D721Med (cell line): ENCODE measurements at regions not wholly inside any gene's neighbourhood (a gene's known extent, or its start where the extent isn't known, plus 50 kb on each side); places are given as distances from the start of the nearest gene placed in this dataset.

Source experiments
- DNase-seq: peaks from one replicate; pipeline ENCODE4 v3.0.0; 2011; ENCODE audit warnings: low spot score; ENCODE audit not compliant: insufficient read length
- FAIRE-seq: peaks from 2 replicates; lab custom pipeline; 2011; peaks lifted over from hg19 to GRCh38; lab: Jason Lieb, UNC
- TF ChIP-seq, protein P1 (sequence below): IDR thresholded peaks from 2 replicates; pipeline ENCODE4 v1.5.1; 2012; ENCODE audit warnings: mild to moderate bottlenecking, control low read depth; ENCODE audit not compliant: insufficient read depth; ENCODE audit errors: missing control alignments

DNA sequence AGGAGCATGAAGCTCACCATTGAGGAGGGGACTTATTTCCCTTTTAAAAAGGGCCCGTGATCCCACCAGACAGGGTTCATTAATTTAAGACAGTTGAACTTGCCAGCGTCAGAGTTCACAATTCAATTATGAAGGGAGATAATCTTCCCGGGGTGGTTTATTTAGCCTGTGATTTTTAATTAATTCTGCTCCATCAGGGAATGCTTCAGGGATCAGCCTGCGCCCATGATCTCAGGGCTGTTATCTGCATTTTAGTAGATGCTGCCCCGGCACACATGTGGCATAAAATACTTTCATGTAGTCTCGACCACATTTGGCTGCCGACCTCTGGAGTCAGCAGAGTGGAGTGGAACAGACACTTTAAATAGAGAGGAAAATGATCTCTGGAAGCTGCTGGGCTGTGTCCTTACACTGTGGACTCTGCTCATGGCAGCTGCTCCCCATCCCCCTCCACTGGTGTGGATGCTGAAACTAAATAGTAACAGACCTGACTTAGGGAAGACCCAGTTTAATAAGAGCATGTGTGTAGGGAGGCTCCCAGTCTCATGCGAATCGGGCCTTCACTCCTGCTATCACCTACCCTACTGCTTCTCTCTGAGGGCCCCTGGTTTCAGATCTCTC is 256.9 kb downstream of the TEX29 start:
- DNase-seq, result no peak
- FAIRE-seq, result no peak
- TF ChIP-seq, protein P1, sequence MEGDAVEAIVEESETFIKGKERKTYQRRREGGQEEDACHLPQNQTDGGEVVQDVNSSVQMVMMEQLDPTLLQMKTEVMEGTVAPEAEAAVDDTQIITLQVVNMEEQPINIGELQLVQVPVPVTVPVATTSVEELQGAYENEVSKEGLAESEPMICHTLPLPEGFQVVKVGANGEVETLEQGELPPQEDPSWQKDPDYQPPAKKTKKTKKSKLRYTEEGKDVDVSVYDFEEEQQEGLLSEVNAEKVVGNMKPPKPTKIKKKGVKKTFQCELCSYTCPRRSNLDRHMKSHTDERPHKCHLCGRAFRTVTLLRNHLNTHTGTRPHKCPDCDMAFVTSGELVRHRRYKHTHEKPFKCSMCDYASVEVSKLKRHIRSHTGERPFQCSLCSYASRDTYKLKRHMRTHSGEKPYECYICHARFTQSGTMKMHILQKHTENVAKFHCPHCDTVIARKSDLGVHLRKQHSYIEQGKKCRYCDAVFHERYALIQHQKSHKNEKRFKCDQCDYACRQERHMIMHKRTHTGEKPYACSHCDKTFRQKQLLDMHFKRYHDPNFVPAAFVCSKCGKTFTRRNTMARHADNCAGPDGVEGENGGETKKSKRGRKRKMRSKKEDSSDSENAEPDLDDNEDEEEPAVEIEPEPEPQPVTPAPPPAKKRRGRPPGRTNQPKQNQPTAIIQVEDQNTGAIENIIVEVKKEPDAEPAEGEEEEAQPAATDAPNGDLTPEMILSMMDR, result no peak

DNA sequence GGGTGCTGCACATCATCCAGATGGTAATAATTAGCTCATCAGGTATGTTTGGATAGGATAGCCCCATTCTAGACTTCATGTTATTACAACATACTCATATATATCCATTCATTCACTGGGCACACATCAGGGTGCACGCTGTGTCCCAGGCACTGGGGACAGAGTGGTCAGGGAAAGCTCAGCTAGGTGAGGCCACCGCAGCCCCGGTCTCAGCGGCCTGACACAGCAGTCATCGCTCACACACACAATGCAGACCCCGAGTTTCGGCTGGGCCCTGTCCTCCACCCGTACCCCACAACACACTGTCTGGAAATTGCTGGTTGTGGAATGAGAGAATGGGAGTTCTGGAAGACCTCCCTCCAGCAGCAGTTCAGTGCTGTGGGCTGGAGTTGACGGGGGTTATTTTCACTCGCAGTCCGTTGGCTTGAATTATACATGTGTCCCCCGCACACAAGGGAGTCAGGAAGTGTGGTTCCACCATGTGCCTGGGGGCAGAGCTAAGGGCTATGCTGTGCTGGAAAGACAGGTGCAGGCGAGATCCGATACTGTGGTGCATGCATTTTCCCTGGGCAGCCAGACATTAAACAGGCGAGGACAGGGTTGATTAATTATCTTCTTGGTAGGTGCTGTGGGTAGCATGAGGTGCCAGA is 257.6 kb downstream of the TEX29 start:
- FAIRE-seq, result no peak
- DNase-seq, result no peak
- TF ChIP-seq, protein P1, result no peak

DNA sequence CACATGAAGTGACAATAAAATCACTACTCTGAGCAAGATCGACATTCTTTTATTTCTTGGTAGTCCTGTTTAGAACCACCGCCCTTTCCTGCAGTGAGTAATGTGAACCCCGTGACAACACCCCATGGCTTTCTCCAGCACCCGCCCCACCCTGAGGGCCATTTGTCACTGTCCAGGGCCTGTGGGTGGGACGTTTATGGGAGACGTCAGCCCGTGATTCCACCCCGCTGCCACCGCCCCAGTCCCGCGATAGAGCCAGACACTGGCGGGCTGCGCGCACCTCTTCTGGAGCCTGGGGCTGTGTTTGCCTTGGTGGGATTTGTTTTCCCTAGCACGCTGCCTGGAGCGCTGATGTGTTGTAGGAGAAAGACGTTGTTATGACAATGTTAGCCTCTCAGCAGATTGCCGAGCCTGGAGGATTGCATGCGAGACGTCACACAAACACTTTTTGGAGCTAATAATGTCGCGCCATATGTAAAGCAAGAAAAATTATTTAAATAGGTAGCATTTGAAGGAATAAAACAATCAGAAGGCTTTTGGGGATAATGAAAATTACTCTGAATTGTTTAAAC is 263.7 kb downstream of the TEX29 start:
- DNase-seq (no peak), FAIRE-seq (no peak)
- TF ChIP-seq, protein P1, result no peak

DNA sequence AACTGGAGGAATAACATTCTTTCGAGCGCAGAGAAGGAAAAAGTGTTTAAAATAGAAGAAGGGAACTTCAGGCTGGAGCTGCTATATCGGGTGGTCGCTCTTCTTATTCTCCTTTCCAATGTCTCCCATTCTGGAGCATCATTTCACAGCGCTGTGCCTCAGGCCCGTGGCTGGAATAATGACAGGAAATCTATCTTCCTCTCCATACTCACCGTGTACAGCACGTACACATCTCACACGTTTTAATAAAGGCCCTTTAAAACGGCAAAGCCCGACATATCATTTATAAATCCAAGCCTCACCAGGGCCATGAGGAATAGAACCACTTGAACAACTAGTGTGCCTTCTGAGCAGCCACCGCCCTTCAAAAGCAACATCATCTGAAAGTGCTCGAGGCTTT is 264.4 kb downstream of the TEX29 start:
- no peak for FAIRE-seq
- TF ChIP-seq, protein P1, result no peak
- DNase-seq, result no peak

DNA sequence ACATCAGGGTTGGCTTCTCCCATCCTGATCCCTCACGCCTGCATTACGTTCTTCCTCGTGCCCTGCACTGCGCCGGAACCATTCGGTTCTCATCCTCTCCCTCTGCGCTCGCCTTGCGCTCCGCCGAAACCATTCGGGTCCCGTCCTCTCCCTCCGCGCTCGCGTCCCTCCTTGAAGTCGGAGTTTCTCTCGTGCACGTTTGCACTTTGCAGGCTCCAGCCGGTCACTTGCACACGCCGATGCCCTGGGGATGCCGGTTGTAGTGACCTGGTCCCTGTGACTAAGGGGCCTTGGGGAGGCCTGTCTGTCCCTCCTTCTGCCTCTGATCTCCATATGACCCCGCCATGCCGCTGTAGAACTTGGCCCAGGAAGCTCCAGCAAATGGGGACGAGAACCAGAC is 265.8 kb downstream of the TEX29 start:
- TF ChIP-seq, protein P1, result no peak
- DNase-seq (no peak), FAIRE-seq (no peak)

DNA sequence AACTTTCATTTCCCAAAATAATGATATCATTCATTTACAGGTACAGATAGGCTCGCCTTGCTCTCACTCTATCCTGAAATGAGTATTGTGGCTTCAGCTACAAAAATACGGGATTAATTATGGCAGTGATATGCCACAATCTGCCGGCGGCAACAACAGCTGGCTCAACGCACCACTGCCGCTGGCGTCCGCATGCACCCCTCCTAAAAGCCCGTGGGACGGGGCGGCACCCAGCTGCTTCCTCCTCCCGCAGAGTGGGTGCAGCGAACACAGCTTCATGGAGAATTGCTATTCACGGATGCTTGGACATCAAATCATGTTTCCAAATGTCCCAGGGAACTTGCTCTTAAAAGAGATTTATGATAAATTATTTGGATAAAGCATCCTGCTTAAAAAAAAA is 266.8 kb downstream of the TEX29 start:
- TF ChIP-seq, protein P1, result no peak
- DNase-seq, result no peak
- no peak for FAIRE-seq

DNA sequence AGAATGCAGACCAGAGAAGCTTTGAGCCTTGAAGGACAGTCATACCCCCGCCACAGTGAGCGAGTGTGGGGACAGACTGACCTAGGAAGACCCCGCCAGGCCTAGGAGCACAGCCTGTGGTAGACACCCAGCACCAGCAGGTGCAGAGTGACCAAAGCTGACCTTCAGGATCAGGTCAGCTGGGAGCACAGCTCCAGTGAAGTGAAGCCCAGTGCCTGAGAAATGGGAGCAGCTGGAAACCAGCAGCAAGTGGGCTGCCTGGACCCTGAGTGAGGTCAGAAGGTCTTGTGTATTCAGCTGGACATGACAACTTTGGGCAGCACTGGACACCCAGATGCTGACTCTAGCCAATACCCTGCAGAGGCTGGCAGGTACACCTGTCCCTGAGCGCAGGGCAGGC is 268.9 kb downstream of the TEX29 start:
- no peak for FAIRE-seq

More for the DNA sequence above, 268.9 kb downstream of the TEX29 start:
- DNase-seq, result no peak
- TF ChIP-seq, protein P1, result no peak
